Lung (tissue), 11 donors: ENCODE measurements at regions not wholly inside any gene's neighbourhood (a gene's known extent, or its start where the extent isn't known, plus 50 kb on each side); places are given as distances from the start of the nearest gene placed in this dataset.

Experiments used
- ATAC-seq: fragments of 200-7000 bp; cut with Tn5 transposase; one replicate; pipeline ENCODE4 v1.9.1; 2020; ENCODE audit warnings: moderate number of reproducible peaks; ENCODE audit not compliant: insufficient read depth, low FRiP score
- DNase-seq, 3 donors: peaks; one replicate each; pipeline ENCODE4 v3.0.0-alpha.2; 2013 to 2017
- H3K27ac ChIP-seq, 2 donors: one replicate each; pipeline ENCODE4 v1.5.1; 2013; ENCODE audit warnings: mild to moderate bottlenecking in 2 of 2, moderate library complexity in 2 of 2, control low read depth in 1 of 2, inconsistent platforms in 1 of 2, low read depth in 1 of 2, low read length in 1 of 2
- H3K27me3 ChIP-seq, 3 donors: one replicate each; pipeline ENCODE4 v1.5.1; 2013; ENCODE audit warnings: low read length in 2 of 3; ENCODE audit not compliant: control insufficient read depth in 3 of 3, insufficient read depth in 3 of 3
- H3K36me3 ChIP-seq, 4 donors: one replicate each; pipeline ENCODE4 v1.5.1; 2013; ENCODE audit warnings: low read length in 4 of 4, mild to moderate bottlenecking in 1 of 4, moderate library complexity in 1 of 4; ENCODE audit not compliant: control insufficient read depth in 4 of 4, insufficient read depth in 4 of 4
- H3K4me1 ChIP-seq, 5 donors: one replicate each; pipeline ENCODE4 v1.5.1; 2013; ENCODE audit warnings: low read length in 5 of 5, mild to moderate bottlenecking in 2 of 5, moderate library complexity in 1 of 5; ENCODE audit not compliant: control insufficient read depth in 5 of 5, insufficient read depth in 5 of 5
- H3K4me3 ChIP-seq: one replicate; pipeline ENCODE4 v1.5.1; 2013; ENCODE audit warnings: mild to moderate bottlenecking, control low read depth, moderate library complexity
- H3K9ac ChIP-seq, 2 donors: one replicate each; pipeline ENCODE4 v1.5.1; 2013; ENCODE audit warnings: low read length in 2 of 2, control low read depth in 1 of 2; ENCODE audit not compliant: insufficient read depth in 1 of 2
- H3K9me3 ChIP-seq, 4 donors: one replicate each; pipeline ENCODE4 v1.5.1; 2013; ENCODE audit warnings: low read length in 3 of 4, mild to moderate bottlenecking in 1 of 4, moderate library complexity in 1 of 4; ENCODE audit not compliant: control insufficient read depth in 4 of 4, insufficient read depth in 3 of 4
- CTCF ChIP-seq: IDR thresholded peaks from 2 replicates; pipeline ENCODE4 v1.5.1; 2012; ENCODE audit warnings: mild to moderate bottlenecking; ENCODE audit errors: control extremely low read depth, extremely low read depth
- WGBS, 2 donors: extraction: QIAGEN DNeasy Blood & Tissue Kit; methylation state at CpG; one replicate each; pipeline ENCODE4 v1.1.7; 2013; 5-methylcytosine and 5-hydroxymethylcytosine counted together
- donor health status: control.
- donor health status: control.
- donor health status: Bipolar disorder and iron deficiency.
- donor health status: healthy.
- donor health status: DM: yes; HTN: yes; CAD: no.

DNA sequence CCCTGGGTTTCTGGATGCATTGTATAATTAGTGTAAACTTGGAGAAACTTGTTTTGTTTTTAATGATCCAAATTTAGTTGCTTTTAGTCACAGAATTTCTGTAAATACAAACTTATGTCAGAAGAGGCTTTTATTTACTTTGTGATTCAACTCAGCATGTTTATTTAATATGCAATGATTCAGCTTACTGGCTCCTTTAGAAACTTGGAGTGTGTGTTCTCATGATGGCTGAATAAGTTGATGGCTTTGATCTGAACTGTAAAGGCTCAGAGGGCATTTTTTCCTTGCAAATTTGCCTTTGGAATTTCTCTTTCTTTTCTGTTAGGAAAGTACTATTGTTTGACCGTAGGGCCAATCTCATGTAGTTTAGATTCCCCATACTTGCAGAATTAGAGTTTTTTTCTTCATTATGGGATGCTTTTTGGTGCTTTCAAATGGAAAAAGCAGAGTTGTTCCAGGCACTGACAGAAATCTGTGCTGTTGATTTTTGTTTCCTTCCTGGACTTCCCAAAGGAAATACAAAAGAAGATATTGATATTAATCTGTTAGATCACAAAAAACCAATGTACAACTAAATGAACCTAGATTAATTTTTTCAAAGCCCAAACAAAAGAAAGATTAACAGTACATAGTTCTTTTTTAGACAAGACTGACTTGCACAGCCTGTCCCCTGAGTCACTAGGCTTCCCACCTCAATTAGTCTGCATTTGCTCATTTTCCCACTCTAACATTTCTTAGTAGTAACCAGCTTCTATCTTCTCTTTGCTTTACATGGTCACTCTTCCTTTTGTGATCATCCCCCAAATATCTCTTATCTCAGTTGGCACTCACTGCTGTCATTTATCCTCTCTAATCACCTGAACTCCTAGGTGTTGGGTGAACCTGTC, 96.8 kb upstream of the AGR3 start:
- ATAC-seq (peak; percentile 27), DNase-seq (peak in 2 of 3 donors; percentile 45 to 65)
- TF ChIP-seq CTCF = no peak
- no peaks in the 10 kb centered on the region for H3K27me3 ChIP-seq
- no peak overlapping the region for H3K9ac ChIP-seq
- WGBS, 2 donors = 41 to 77% methylated on average over 1 of the region's 1 CpG
- H3K9me3 ChIP-seq = no peaks in the 10 kb centered on the region
- peaks cover 0 to 13% (median 4%) of the 10 kb centered on the region in 5 donors for H3K4me1 ChIP-seq
- H3K36me3 ChIP-seq = no peaks in the 10 kb centered on the region
- peak overlapping the region in 1 of 2 donors; percentile 50 for H3K27ac ChIP-seq
- no peak overlapping the region for H3K4me3 ChIP-seq

GRCh38 chr7:16980539-16980938, 98.8 kb upstream of the AGR3 start:
- Histone ChIP-seq H3K27me3 (no peaks in the 10 kb centered on the region), H3K9me3 (no peaks in the 10 kb centered on the region), H3K4me1 (peaks cover 0 to 13% (median 4%) of the 10 kb centered on the region in 5 donors), H3K27ac (no peak overlapping the region), H3K36me3 (no peaks in the 10 kb centered on the region), H3K9ac (no peak overlapping the region), H3K4me3 (no peak overlapping the region)
- DNase-seq = no peak
- no peak for TF ChIP-seq CTCF
- WGBS, 2 donors = 93 to 96% methylated on average over 4 of the region's 4 CpGs
- ATAC-seq = no peak

DNA sequence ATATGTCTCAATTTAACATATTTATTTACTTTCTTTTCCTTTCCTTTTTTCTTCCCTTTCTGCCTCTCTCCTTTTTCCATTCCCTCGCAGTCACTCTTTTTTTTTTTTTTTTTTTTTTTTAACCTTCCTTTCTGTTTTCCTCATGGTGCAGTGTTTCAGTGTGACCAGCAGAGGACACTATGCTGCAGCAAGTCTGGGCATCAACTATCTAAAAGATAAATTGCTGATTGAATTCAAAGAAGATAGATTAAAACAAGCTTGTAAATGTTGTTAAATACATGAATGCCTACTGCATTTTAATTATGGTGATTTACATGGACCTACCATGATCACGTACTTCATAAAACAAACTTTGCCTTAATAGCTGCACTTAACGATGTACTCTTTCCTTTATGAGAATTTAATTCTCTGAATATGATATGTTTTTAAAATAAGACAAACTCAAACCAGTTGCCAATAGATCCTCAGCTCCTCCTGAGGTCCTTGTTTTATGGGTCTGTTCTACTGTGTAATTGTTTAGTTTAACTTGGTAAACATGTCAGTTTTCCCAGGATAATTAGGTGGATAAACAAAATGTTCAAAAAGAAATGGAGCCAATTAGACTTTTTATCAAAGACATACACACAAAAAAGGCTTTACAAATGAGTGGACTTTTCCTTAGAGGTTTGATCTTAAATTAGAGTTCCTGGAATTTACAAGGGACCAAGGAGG, 101.0 kb upstream of the AGR3 start:
- 19 to 37% methylated on average over 3 of the region's 3 CpGs for WGBS, 2 donors
- DNase-seq (peak; percentile 27 to 82 (median 75)), ATAC-seq (peak; percentile 71)
- Histone ChIP-seq H3K27me3 (no peaks in the 10 kb centered on the region), H3K9ac (no peak overlapping the region), H3K36me3 (no peaks in the 10 kb centered on the region), H3K9me3 (no peaks in the 10 kb centered on the region), H3K4me1 (peaks cover 0 to 13% (median 4%) of the 10 kb centered on the region in 5 donors), H3K27ac (no peak overlapping the region), H3K4me3 (no peak overlapping the region)
- TF ChIP-seq CTCF = peak; percentile 89
